Peyer's patch (tissue), 4 donors: ENCODE measurements at regions not wholly inside any gene's neighbourhood (a gene's known extent, or its start where the extent isn't known, plus 50 kb on each side); places are given as distances from the start of the nearest gene placed in this dataset.

Experiments
- DNase-seq, 3 donors: peaks; one replicate each; pipeline ENCODE4 v3.0.0-alpha.2; 2017 to 2019
- H3K27ac ChIP-seq, 4 donors: fragments of 200-600 bp; sonication (generic); one replicate each; pipeline ENCODE4 v1.5.1; 2016 to 2019
- H3K27me3 ChIP-seq, 2 donors: fragments of 200-600 bp; sonication (generic); one replicate each; pipeline ENCODE4 v1.5.1; 2019
- H3K36me3 ChIP-seq, 3 donors: fragments of 200-600 bp; sonication (generic); one replicate each; pipeline ENCODE4 v1.5.1; 2016 to 2019
- H3K4me1 ChIP-seq, 4 donors: fragments of 200-600 bp; sonication (generic); one replicate each; pipeline ENCODE4 v1.5.1; 2016 to 2019
- H3K4me3 ChIP-seq, 4 donors: fragments of 200-600 bp; sonication (generic); 1 replicate in 3 of 4; 2 replicates in 1 of 4; pipeline ENCODE4 v1.5.1; 2016 to 2019; ENCODE audit warnings: mild to moderate bottlenecking in 1 of 4
- H3K9me3 ChIP-seq, 4 donors: fragments of 200-600 bp; sonication (generic); one replicate each; pipeline ENCODE4 v1.5.1; 2016 to 2019; ENCODE audit warnings: mild to moderate bottlenecking in 1 of 4
- POLR2A ChIP-seq, 2 donors: fragments of 450-650 bp; IDR thresholded peaks; one replicate each; pipeline ENCODE4 v1.5.1; 2017; ENCODE audit warnings: antibody characterized with exemption in 2 of 2, mild to moderate bottlenecking in 2 of 2, moderate library complexity in 2 of 2
- TF ChIP-seq, protein P1 (sequence below), 6 experiments: fragments of 450-650 bp in 4 of 6; fragments of 200-600 bp in 2 of 6; sonication (generic) in 1 of 6; IDR thresholded peaks; one replicate each; pipeline ENCODE4 v1.5.1; 2017 to 2019; ENCODE audit warnings: antibody characterized with exemption in 6 of 6, mild to moderate bottlenecking in 3 of 6, moderate library complexity in 1 of 6

DNA sequence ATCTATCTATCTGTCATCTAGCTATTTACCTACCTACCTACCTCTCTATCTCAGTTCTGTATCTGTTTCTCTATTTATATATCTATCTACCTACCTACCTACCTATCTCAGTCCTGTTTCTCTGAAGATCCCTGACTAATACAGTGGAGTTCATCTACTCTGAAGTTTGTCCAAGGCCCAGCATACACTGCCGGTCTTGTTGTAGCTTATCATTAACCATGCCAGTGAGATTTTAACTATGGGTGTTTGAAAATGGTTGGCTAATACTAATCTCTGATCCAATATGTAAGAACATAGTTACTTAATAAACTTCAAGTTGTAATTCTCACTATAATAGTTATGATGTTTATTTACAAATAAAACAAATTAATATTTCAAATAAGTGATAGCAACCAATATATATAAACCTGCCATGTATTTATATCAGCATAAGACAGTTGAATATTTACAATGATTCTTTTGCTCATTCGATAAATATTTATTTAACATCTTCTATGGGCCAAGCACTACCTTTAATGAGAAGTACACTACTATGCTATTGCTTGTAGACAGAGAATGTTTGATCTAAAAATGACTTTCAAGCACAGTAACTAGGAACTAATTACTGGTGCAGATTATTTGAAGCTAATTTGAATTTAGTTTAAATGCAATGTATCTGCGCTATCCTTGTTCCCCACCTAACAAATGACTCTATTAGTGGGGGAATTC lies 242.1 kb downstream of the KLF5 start:
- H3K4me1 ChIP-seq, result no peaks in the 10 kb centered on the region
- TF ChIP-seq POLR2A (IDR thresholded peaks at IDR 0.05), result no peak
- TF ChIP-seq, protein P1, sequence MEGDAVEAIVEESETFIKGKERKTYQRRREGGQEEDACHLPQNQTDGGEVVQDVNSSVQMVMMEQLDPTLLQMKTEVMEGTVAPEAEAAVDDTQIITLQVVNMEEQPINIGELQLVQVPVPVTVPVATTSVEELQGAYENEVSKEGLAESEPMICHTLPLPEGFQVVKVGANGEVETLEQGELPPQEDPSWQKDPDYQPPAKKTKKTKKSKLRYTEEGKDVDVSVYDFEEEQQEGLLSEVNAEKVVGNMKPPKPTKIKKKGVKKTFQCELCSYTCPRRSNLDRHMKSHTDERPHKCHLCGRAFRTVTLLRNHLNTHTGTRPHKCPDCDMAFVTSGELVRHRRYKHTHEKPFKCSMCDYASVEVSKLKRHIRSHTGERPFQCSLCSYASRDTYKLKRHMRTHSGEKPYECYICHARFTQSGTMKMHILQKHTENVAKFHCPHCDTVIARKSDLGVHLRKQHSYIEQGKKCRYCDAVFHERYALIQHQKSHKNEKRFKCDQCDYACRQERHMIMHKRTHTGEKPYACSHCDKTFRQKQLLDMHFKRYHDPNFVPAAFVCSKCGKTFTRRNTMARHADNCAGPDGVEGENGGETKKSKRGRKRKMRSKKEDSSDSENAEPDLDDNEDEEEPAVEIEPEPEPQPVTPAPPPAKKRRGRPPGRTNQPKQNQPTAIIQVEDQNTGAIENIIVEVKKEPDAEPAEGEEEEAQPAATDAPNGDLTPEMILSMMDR (IDR thresholded peaks at IDR 0.05), result no peak
- H3K36me3 ChIP-seq, result no peaks in the 10 kb centered on the region
- no peaks in the 10 kb centered on the region for H3K27me3 ChIP-seq
- no peak overlapping the region for H3K4me3 ChIP-seq
- no peak overlapping the region for H3K27ac ChIP-seq
- DNase-seq, result no peak
- no peaks in the 10 kb centered on the region for H3K9me3 ChIP-seq

DNA sequence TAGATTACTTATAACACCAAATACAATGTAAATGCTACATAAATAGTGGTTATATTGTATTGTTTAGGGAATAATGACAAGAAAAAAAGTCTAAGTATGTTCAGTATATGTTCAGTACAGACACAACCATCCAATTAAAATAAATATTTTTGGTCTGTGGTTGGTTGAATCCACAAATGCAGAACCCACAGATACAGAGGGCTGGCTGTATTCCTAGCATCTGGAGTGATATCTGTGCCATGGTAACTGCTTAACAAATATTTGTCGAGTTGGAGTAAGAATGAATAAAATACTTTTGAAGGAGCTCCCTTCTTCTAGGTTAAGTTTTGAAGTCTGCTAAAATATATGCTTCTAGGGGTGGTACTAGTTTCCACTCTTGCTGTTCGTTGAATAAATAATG lies 241.0 kb downstream of the KLF5 start:
- TF ChIP-seq POLR2A (IDR thresholded peaks at IDR 0.05), result no peak
- TF ChIP-seq, protein P1 (IDR thresholded peaks at IDR 0.05), result no peak
- no peaks in the 10 kb centered on the region for H3K27me3 ChIP-seq
- H3K4me1 ChIP-seq, result no peaks in the 10 kb centered on the region
- H3K27ac ChIP-seq, result no peak overlapping the region
- no peak overlapping the region for H3K4me3 ChIP-seq
- no peaks in the 10 kb centered on the region for H3K9me3 ChIP-seq
- no peaks in the 10 kb centered on the region for H3K36me3 ChIP-seq
- no peak for DNase-seq

DNA sequence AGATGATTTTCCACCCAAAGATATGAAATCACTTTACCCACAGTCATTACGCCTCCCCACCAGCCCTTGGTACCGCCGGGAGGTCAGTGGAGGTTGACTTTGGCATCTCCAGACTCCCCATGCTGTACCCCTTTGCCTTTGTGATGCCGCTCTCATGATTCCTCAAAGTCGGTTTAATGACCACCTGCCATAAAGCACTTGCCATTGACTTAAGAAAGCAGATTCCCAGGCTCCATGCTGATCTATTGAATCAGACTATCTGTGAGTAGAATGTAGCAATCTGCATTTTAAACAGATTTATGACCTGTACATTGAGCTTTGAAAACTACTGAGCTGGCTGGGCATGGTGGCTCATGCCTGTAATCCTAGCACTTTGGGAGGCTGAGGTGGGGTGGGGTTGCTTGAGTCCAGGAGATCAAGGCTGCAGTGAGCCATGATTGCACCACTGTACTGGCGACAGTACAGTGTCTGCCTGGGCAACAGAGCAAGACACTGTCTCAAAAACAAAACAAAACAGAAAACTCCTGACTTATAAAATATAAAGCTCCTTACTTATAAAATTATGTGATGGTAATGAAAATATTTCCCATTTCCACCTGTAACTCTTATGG lies 235.2 kb downstream of the KLF5 start:
- H3K4me3 ChIP-seq, result no peak overlapping the region
- no peak for TF ChIP-seq POLR2A (IDR thresholded peaks at IDR 0.05)
- TF ChIP-seq, protein P1 (IDR thresholded peaks at IDR 0.05), result no peak
- no peaks in the 10 kb centered on the region for H3K36me3 ChIP-seq
- no peaks in the 10 kb centered on the region for H3K9me3 ChIP-seq
- no peaks in the 10 kb centered on the region for H3K27me3 ChIP-seq
- H3K27ac ChIP-seq, result peak overlapping the region in 1 of 4 donors; percentile 60
- H3K4me1 ChIP-seq, result no peaks in the 10 kb centered on the region
- peak in 2 of 3 donors; percentile 63 to 76 for DNase-seq

DNA sequence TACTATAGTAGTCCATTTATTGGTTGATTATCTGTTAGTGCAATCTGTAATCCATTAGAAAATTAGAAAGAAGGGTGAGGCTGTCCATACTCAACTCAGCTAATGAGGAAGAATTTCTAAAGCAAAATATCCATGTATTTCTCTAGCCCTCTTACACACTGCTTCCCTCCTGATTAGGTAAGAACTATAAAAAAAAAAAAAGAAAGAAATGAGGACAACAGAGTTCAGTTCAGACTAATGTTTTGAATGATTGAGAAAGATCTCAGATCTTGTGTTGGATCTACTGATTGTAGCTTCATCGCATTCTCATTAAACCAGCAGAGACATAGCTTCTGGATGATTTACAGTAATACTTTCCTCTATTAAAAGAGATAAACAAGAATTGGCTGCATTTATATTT lies 233.3 kb downstream of the KLF5 start:
- Histone ChIP-seq H3K4me1 (no peaks in the 10 kb centered on the region), H3K36me3 (no peaks in the 10 kb centered on the region), H3K27me3 (no peaks in the 10 kb centered on the region), H3K27ac (no peak overlapping the region), H3K4me3 (no peak overlapping the region), H3K9me3 (no peaks in the 10 kb centered on the region)
- DNase-seq, result no peak
- TF ChIP-seq POLR2A (IDR thresholded peaks at IDR 0.05), result no peak
- TF ChIP-seq, protein P1 (IDR thresholded peaks at IDR 0.05), result no peak

DNA sequence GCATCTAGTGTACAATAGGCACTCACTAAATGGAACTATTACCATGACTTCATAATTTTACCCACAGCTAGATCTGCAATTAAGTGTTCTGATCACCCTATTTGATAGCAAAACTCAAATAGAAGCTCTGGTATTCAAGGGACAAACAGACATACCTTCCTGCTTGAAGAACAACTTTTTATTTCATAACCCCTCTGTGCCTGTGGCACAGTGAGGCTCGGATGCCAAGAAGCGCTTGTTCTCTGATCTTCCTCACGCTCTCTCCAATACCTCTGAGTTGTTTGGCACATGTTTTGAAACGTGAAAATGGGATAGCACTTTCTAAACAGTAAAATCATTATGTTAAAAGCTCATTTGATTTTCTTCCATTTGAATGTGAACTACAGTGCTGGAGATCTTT lies 232.0 kb downstream of the KLF5 start:
- Histone ChIP-seq H3K27me3 (no peaks in the 10 kb centered on the region), H3K36me3 (no peaks in the 10 kb centered on the region), H3K9me3 (no peaks in the 10 kb centered on the region), H3K4me3 (no peak overlapping the region), H3K4me1 (peaks cover 0 to 4% (median 0%) of the 10 kb centered on the region in 4 donors), H3K27ac (no peak overlapping the region)
- DNase-seq, result no peak
- TF ChIP-seq, protein P1 (IDR thresholded peaks at IDR 0.05), result no peak
- no peak for TF ChIP-seq POLR2A (IDR thresholded peaks at IDR 0.05)
